ENCODE measurements at regions not wholly inside any gene's neighbourhood (a gene's known extent, or its start where the extent isn't known, plus 50 kb on each side); places are given as distances from the start of the nearest gene placed in this dataset.

- no peak for DNase-seq
These were observed 142.8 kb upstream of the PLET1 start for GRCh38 chr11:112403432-112403831.

GRCh38 chr11:112404112-112404511 lies 143.5 kb upstream of the PLET1 start:
- DNase-seq, result no peak

- DNase-seq, result no peak
These were observed 147.9 kb upstream of the PLET1 start for GRCh38 chr11:112408517-112408916.

GRCh38 chr11:112410325-112410724 lies 149.7 kb upstream of the PLET1 start:
- no peak for DNase-seq

- DNase-seq, result no peak
These were observed 151.7 kb upstream of the PLET1 start for GRCh38 chr11:112412383-112412782.

- no peak for DNase-seq
These were observed 156.7 kb upstream of the PLET1 start for GRCh38 chr11:112417339-112417738.

- no peak for DNase-seq
These were observed 157.8 kb upstream of the PLET1 start for GRCh38 chr11:112418438-112418837.

- DNase-seq, result no peak
These were observed 161.2 kb upstream of the PLET1 start for GRCh38 chr11:112421879-112422278.

- DNase-seq, result no peak
These were observed 164.5 kb upstream of the PLET1 start for GRCh38 chr11:112425121-112425520.

- DNase-seq, result no peak
These were observed 176.4 kb upstream of the PLET1 start for GRCh38 chr11:112437096-112437495.

GRCh38 chr11:112439614-112440013 lies 179.0 kb upstream of the PLET1 start:
- DNase-seq, result no peak

GRCh38 chr11:112440518-112440917 lies 179.9 kb upstream of the PLET1 start:
- no peak for DNase-seq

- DNase-seq, result no peak
These were observed 187.5 kb upstream of the PLET1 start for GRCh38 chr11:112448168-112448567.

GRCh38 chr11:112448806-112449205 lies 188.1 kb upstream of the PLET1 start:
- DNase-seq, result no peak

- no peak for DNase-seq
These were observed 190.6 kb upstream of the PLET1 start for GRCh38 chr11:112451250-112451649.

- DNase-seq, result peak; percentile 27
These were observed 193.2 kb upstream of the PLET1 start for GRCh38 chr11:112453601-112454577.

- DNase-seq, result no peak
These were observed 194.2 kb upstream of the PLET1 start for GRCh38 chr11:112454841-112455240.

- peak; percentile 4 for DNase-seq
These were observed 195.1 kb upstream of the PLET1 start for GRCh38 chr11:112455791-112456190.

- no peak for DNase-seq
These were observed 196.9 kb upstream of the PLET1 start for GRCh38 chr11:112457532-112457931.

GRCh38 chr11:112459001-112459400 lies 198.3 kb upstream of the PLET1 start:
- DNase-seq, result peak; percentile 9

GRCh38 chr11:112460141-112460540 lies 199.5 kb upstream of the PLET1 start:
- DNase-seq, result no peak

GRCh38 chr11:112464949-112465348 lies 204.3 kb upstream of the PLET1 start:
- DNase-seq, result no peak

- no peak for DNase-seq
These were observed 204.9 kb upstream of the PLET1 start for GRCh38 chr11:112465433-112466024.

- DNase-seq, result no peak
These were observed 207.1 kb upstream of the PLET1 start for GRCh38 chr11:112467721-112468120.

All from fibroblast of skin of scalp (primary cell).